K562 (cell line): ENCODE measurements at regions not wholly inside any gene's neighbourhood (a gene's known extent, or its start where the extent isn't known, plus 50 kb on each side); places are given as distances from the start of the nearest gene placed in this dataset.

Experiments used
- ATAC-seq: fragments of 200-7000 bp; cut with Tn5 transposase; 3 replicates; pipeline ENCODE4 v1.9.1; 2020; ENCODE audit warnings: moderate library complexity
- BruUV-seq: library from RNA; stranded (reverse); fragments of 400-500 nt; replicated peaks from 2 replicates; lab custom pipeline; 2021; lab: Mats Ljungman, UMichigan
- CTCF ChIA-PET: fragments of 300-600 bp; formaldehyde crosslinking; extraction: SDS; loops from one replicate; lab custom pipeline; 2021; ENCODE audit warnings: low intra/inter-chr PET ratio; lab: Yijun Ruan, JAX
- POLR2A ChIA-PET: fragments of 300-600, 350-650 bp; sonication (Branson Sonifier 250); formaldehyde crosslinking; extraction: SDS; loops from one replicate; lab custom pipeline; 2021; ENCODE audit warnings: antibody characterized with exemption, inconsistent platforms; lab: Yijun Ruan, JAX
- DNase-seq, 4 experiments: peaks; one replicate each; pipeline versions ENCODE4 v3.0.0 to v3.0.0-alpha.2; 2011 to 2018; ENCODE audit warnings: low spot score in 3 of 4, mixed read lengths in 3 of 4; ENCODE audit errors: extremely low read depth in 1 of 4
- FAIRE-seq: peaks from 2 replicates; lab custom pipeline; 2011; peaks lifted over from hg19 to GRCh38; lab: Jason Lieb, UNC
- H2AFZ ChIP-seq: 2 replicates; pipeline ENCODE4 v1.6.0; 2011; ENCODE audit warnings: low read depth, low read length, control low read depth, inconsistent platforms
- H3K27ac ChIP-seq: fragments of 200-600 bp; 3 replicates; pipeline ENCODE4 v1.8.0; 2011; ENCODE audit warnings: low read depth, mild to moderate bottlenecking, control low read depth, inconsistent platforms, low read length, moderate library complexity, mixed read lengths; ENCODE audit errors: extremely low read depth
- H3K27me3 ChIP-seq, 2 experiments: fragments of 300-600 bp in 1 of 2; 2 replicates in 1 of 2; 3 replicates in 1 of 2; pipeline versions ENCODE4 v1.6.0 to v1.8.0; 2011; ENCODE audit warnings: inconsistent platforms in 2 of 2, low read length in 2 of 2, mild to moderate bottlenecking in 1 of 2, mixed read lengths in 1 of 2, moderate library complexity in 1 of 2; ENCODE audit not compliant: control insufficient read depth in 2 of 2, insufficient read depth in 2 of 2
- H3K36me3 ChIP-seq: fragments of 300-600 bp; 3 replicates; pipeline ENCODE4 v1.8.0; 2011; ENCODE audit warnings: mild to moderate bottlenecking, low read length, inconsistent platforms; ENCODE audit not compliant: control insufficient read depth, insufficient read depth
- H3K4me1 ChIP-seq, 2 experiments: fragments of 200-600 bp in 1 of 2; replicated peaks in 1 of 2; 2 replicates in 1 of 2; 3 replicates in 1 of 2; pipeline versions ENCODE4 v1.5.1 to v1.8.0; 2011; ENCODE audit warnings: inconsistent platforms in 2 of 2, low read length in 2 of 2, mild to moderate bottlenecking in 1 of 2, mixed read lengths in 1 of 2, moderate library complexity in 1 of 2; ENCODE audit not compliant: control insufficient read depth in 2 of 2, insufficient read depth in 2 of 2
- H3K4me2 ChIP-seq: 2 replicates; pipeline ENCODE4 v1.6.1; 2011; ENCODE audit warnings: low read length, control low read depth, inconsistent platforms, mixed read lengths; ENCODE audit not compliant: insufficient read depth
- H3K4me3 ChIP-seq: fragments of 200-600 bp; sonication (generic), shearing (Covaris generic); 2 replicates; pipeline ENCODE4 v1.5.1; 2016; ENCODE audit warnings: control low read depth, inconsistent platforms
- H3K79me2 ChIP-seq: fragments of 200-600 bp; 3 replicates; pipeline ENCODE4 v1.8.0; 2011; ENCODE audit warnings: low read length, inconsistent platforms; ENCODE audit not compliant: control insufficient read depth, insufficient read depth
- H3K9ac ChIP-seq, 2 experiments: 2 replicates each; pipeline versions ENCODE4 v1.6.0 to v1.6.1; 2011; ENCODE audit warnings: low read depth in 2 of 2, low read length in 2 of 2, control low read depth in 1 of 2, inconsistent platforms in 1 of 2, mild to moderate bottlenecking in 1 of 2, mixed read lengths in 1 of 2; ENCODE audit not compliant: insufficient read depth in 1 of 2
- H3K9me1 ChIP-seq: one replicate; pipeline ENCODE4 v1.6.0; 2011; ENCODE audit warnings: inconsistent platforms, mild to moderate bottlenecking, low read length, moderate library complexity; ENCODE audit not compliant: control insufficient read depth, insufficient read depth
- H3K9me3 ChIP-seq: replicated peaks from 2 replicates; pipeline ENCODE4 v1.5.1; 2011; ENCODE audit warnings: low read depth, low read length, inconsistent platforms; ENCODE audit not compliant: control insufficient read depth, insufficient read depth
- H4K20me1 ChIP-seq: replicated peaks from 2 replicates; pipeline ENCODE4 v1.6.1; 2011; ENCODE audit warnings: low read length, inconsistent platforms, mixed read lengths; ENCODE audit not compliant: control insufficient read depth, insufficient read depth
- CHD1 ChIP-seq: fragments of 200-600 bp; sonication (generic); IDR thresholded peaks from one replicate; pipeline ENCODE4 v1.6.1; 2012; ENCODE audit warnings: mild to moderate bottlenecking, moderate library complexity, low read length, inconsistent platforms
- CTCF ChIP-seq, 3 experiments: IDR thresholded peaks in 2 of 3; conservative IDR thresholded peaks in 1 of 3; 2 replicates each; pipeline ENCODE4 v1.5.1; 2011 to 2012; ENCODE audit warnings: low read length in 3 of 3, mild to moderate bottlenecking in 3 of 3, control low read depth in 2 of 3, improper control_type of control experiment in 1 of 3, inconsistent platforms in 1 of 3, low read depth in 1 of 3, mixed read lengths in 1 of 3, moderate library complexity in 1 of 3; ENCODE audit not compliant: insufficient read depth in 2 of 3
- ELF2 ChIP-seq: fragments of 250-450 bp; sonication (Bioruptor Pico); IDR thresholded peaks from 2 replicates; pipeline ENCODE4 v1.5.0; 2021; ENCODE audit warnings: mild to moderate bottlenecking
- IFI16 ChIP-seq: fragments of 250-450 bp; sonication (Bioruptor Pico); IDR thresholded peaks from 2 replicates; pipeline ENCODE4 v2.1.2; 2022; ENCODE audit warnings: mild to moderate bottlenecking, inconsistent platforms
- NCOA1 ChIP-seq: fragments of 450-650 bp; IDR thresholded peaks from 2 replicates; pipeline ENCODE4 v1.6.1; 2016; ENCODE audit warnings: low read depth
- PTTG1 ChIP-seq: fragments of 450-650 bp; IDR thresholded peaks from 2 replicates; pipeline ENCODE4 v1.6.1; 2016; ENCODE audit warnings: low read depth, mild to moderate bottlenecking, missing genetic modification characterization, missing compliant biosample characterization
- RB1 ChIP-seq: fragments of 450-650 bp; IDR thresholded peaks from 2 replicates; pipeline ENCODE4 v1.6.1; 2017; ENCODE audit warnings: low read depth, mild to moderate bottlenecking
- WGBS: fragments of 100-300 bp; shearing (Covaris generic); methylation state at CpG from one replicate; pipeline ENCODE4 v1.1.6; 2016; ENCODE audit warnings: low coverage, mixed read lengths; ENCODE audit not compliant: insufficient coverage; ENCODE audit errors: missing lambda C conversion rate; 5-methylcytosine and 5-hydroxymethylcytosine counted together
- in situ Hi-C: fragments of 300-500 bp; cut with MboI; formaldehyde crosslinking; loops from 4 replicates; pipeline ENCODE4 v1.15.0; 2018; ENCODE audit warnings: inconsistent platforms, mixed read lengths
- intact Hi-C: fragments of 100-400 bp; cut with micrococcal nuclease; formaldehyde crosslinking; loops from 2 replicates; pipeline ENCODE4 v1.14.2; 2022
- TF ChIP-seq, protein P1 (sequence below), 2 experiments: IDR thresholded peaks; 2 replicates each; pipeline ENCODE4 v1.6.1; 2011; ENCODE audit warnings: borderline replicate concordance in 1 of 2, control low read depth in 1 of 2, low read depth in 1 of 2, low read length in 1 of 2, mild to moderate bottlenecking in 1 of 2, mixed read lengths in 1 of 2, moderate library complexity in 1 of 2; ENCODE audit not compliant: insufficient read depth in 1 of 2, insufficient read length in 1 of 2, poor library complexity in 1 of 2, severe bottlenecking in 1 of 2; ENCODE audit errors: extremely low read depth in 1 of 2
- TF ChIP-seq, protein P2 (sequence below): fragments of 250-450 bp; sonication (Bioruptor Pico); IDR thresholded peaks from 2 replicates; pipeline ENCODE4 v1.4.0; 2020; ENCODE audit warnings: mild to moderate bottlenecking, moderate library complexity

GRCh38 chr11:80782135-80782885 lies 1341.5 kb upstream of the TENM4 start:
- in situ Hi-C loops, result no loop called here
- no peak for FAIRE-seq
- Histone ChIP-seq H3K4me2 (no peak overlapping the region), H3K4me1 (no peaks in the 10 kb centered on the region), H3K9me3 (peaks cover 4% of the 10 kb centered on the region), H3K36me3 (no peaks in the 10 kb centered on the region), H2AFZ (no peak overlapping the region), H3K79me2 (no peaks in the 10 kb centered on the region), H3K4me3 (no peak overlapping the region), H3K27ac (no peak overlapping the region), H3K27me3 (no peaks in the 10 kb centered on the region), H3K9me1 (no peaks in the 10 kb centered on the region), H3K9ac (no peak overlapping the region), H4K20me1 (no peaks in the 10 kb centered on the region)
- ATAC-seq, result no peak
- no TSS peak for BruUV-seq
- POLR2A ChIA-PET, result no interaction called here
- WGBS, result 4% methylated on average over 4 of the region's 4 CpGs
- DNase-seq, result no peak
- intact Hi-C loops, result no loop called here
- CTCF ChIA-PET, result no interaction called here
- no peak for TF ChIP-seq RB1

GRCh38 chr11:80779905-80780605 lies 1339.2 kb upstream of the TENM4 start:
- Histone ChIP-seq H3K9me3 (no peaks in the 10 kb centered on the region), H3K4me2 (no peak overlapping the region), H3K4me1 (no peaks in the 10 kb centered on the region), H3K79me2 (no peaks in the 10 kb centered on the region), H2AFZ (no peak overlapping the region), H3K27me3 (no peaks in the 10 kb centered on the region), H3K9me1 (no peaks in the 10 kb centered on the region), H4K20me1 (no peaks in the 10 kb centered on the region), H3K36me3 (no peaks in the 10 kb centered on the region), H3K9ac (no peak overlapping the region), H3K27ac (no peak overlapping the region), H3K4me3 (no peak overlapping the region)
- FAIRE-seq, result no peak
- ATAC-seq, result no peak
- POLR2A ChIA-PET, result no interaction called here
- CTCF ChIA-PET, result no interaction called here
- BruUV-seq, result no TSS peak
- intact Hi-C loops (no loop called here), in situ Hi-C loops (no loop called here)
- no peak for DNase-seq
- WGBS, result 2% methylated on average over 5 of the region's 5 CpGs
- no peak for TF ChIP-seq IFI16 (CRISPR knock-in tag)
- TF ChIP-seq, protein P1, sequence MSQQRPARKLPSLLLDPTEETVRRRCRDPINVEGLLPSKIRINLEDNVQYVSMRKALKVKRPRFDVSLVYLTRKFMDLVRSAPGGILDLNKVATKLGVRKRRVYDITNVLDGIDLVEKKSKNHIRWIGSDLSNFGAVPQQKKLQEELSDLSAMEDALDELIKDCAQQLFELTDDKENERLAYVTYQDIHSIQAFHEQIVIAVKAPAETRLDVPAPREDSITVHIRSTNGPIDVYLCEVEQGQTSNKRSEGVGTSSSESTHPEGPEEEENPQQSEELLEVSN (IDR thresholded peaks at IDR 0.05; ENCODE audit: borderline replicate concordance in 1 of 2, extremely low read depth in 1 of 2, insufficient read depth in 1 of 2, insufficient read length in 1 of 2, low read depth in 1 of 2, low read length in 1 of 2, poor library complexity in 1 of 2, severe bottlenecking in 1 of 2), result no peak
- TF ChIP-seq ELF2 (CRISPR knock-in tag), result no peak
- TF ChIP-seq CHD1, result no peak
- no peak for TF ChIP-seq PTTG1
- TF ChIP-seq, protein P2, sequence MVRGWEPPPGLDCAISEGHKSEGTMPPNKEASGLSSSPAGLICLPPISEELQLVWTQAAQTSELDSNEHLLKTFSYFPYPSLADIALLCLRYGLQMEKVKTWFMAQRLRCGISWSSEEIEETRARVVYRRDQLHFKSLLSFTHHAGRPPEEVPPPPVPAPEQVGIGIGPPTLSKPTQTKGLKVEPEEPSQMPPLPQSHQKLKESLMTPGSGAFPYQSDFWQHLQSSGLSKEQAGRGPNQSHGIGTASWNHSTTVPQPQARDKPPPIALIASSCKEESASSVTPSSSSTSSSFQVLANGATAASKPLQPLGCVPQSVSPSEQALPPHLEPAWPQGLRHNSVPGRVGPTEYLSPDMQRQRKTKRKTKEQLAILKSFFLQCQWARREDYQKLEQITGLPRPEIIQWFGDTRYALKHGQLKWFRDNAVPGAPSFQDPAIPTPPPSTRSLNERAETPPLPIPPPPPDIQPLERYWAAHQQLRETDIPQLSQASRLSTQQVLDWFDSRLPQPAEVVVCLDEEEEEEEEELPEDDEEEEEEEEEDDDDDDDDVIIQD (CRISPR knock-in tag), result no peak
- TF ChIP-seq NCOA1, result no peak
- no peak for TF ChIP-seq CTCF (IDR thresholded peaks at IDR 0.05 in 2 of 3, conservative IDR thresholded peaks at IDR 0.05 in 1 of 3; ENCODE audit: insufficient read depth in 2 of 3, low read depth in 1 of 3, low read length in 3 of 3)
